CD4-positive, alpha-beta T cell treated with Interleukin-17A for 1 hour (primary cell): ENCODE measurements at regions not wholly inside any gene's neighbourhood (a gene's known extent, or its start where the extent isn't known, plus 50 kb on each side); places are given as distances from the start of the nearest gene placed in this dataset.
"Not testable (repeated sequence)": the region's sequence is repeated elsewhere in the genome, so short reads cannot be mapped to it uniquely, and the experiment has no call there.

Experiments
- DNase-seq: peaks from one replicate; pipeline ENCODE4 v3.0.0-alpha.2; 2020

GRCh38 chr2:238601433-238602222 lies 174.9 kb downstream of the ASB1 start:
- no peak for DNase-seq

DNA sequence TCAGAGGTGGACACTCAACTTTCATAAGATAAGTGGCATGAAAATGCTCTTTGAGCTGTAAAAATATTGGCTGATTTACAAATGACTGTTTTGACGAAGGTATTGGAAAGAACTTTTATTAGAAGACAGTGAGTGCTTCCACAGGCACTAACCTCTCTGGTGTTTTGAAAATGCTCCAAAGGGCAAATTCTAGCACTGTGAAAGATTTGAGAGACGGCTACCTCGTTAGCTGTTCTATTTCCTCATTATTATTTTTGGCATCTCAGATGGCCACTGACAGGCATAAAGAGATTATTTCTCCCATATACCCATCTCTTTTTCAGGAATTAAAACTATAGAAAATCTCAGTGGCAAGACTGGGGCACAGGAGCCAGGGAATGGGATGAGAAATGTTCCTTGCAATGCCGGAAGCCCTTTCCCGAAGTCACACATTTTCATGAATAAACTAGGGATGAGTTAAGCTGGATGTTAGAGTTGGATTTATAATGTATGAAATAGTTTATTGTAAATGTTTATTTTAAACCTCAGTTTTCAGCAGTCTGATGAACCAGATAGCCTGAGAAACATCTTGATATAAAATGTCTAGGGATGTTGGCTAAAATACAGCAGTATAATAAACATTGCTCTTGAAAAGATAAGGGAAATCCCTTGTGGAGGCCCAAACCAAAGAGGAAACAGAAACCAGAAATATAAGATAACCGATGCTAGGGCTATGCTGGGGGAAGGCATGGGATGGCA lies 175.7 kb downstream of the ASB1 start:
- DNase-seq, result no peak

DNA sequence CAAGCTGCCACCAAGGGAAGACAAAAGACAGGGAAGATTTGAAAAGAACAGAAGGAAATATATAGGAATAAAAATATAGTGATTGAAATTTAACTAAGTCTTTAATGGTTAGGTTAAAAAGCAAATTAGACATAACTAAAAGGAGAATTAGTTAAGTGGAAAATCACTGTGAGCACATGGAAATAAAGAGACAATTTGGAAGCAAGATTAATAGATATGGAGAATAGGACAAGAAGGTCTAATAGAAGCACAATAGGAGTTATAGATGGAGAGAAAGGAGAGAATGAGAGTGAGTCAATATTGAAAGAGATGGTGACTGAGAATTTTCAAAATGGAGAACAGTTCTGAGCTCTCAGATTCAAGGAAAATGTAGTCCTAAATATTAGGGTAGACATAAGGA lies 176.9 kb downstream of the ASB1 start:
- no peak for DNase-seq

- no peak for DNase-seq
Measured at GRCh38 chr2:238606311-238606710, 179.6 kb downstream of the ASB1 start.

GRCh38 chr2:238613610-238614009 lies 186.9 kb downstream of the ASB1 start:
- no peak for DNase-seq

DNA sequence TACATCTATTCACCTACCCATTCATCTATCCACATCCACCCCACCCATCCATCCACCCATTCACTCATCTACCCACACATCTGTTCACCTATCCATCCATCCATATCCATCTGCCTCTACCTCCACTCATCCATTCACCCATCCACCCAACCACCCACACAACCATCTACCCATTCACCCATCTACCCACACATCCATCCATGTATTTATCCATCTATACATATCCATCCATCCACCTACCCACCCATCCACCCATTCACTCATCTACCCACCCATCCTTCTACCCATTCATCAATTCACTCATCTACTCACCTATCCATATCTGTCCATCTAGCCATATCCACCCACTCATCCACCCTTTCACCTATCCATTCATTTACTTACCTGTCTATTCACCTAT lies 187.6 kb downstream of the ASB1 start:
- no peak for DNase-seq

DNA sequence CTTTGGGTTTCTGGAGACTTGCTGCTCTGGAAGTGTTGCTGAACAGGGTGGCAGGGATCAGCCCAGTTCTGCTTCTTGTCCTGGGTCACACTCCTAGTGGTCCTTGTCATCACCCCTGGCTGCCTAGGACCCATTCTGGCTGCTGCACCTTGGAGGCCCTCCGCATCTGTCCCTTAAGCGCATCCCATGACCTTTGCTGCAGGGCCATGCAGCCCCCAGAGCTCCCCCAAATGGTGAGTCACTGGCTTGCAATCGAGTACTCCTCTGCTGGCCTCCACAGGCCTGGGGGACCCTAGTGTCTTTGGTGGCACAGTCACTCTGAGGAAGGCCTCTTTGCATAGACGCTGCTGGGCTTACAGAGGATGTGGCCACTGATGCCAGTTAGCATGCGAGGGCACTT lies 188.5 kb downstream of the ASB1 start:
- no peak for DNase-seq

- no peak for DNase-seq
Measured at GRCh38 chr2:238616681-238617080, 190.0 kb downstream of the ASB1 start.

DNA sequence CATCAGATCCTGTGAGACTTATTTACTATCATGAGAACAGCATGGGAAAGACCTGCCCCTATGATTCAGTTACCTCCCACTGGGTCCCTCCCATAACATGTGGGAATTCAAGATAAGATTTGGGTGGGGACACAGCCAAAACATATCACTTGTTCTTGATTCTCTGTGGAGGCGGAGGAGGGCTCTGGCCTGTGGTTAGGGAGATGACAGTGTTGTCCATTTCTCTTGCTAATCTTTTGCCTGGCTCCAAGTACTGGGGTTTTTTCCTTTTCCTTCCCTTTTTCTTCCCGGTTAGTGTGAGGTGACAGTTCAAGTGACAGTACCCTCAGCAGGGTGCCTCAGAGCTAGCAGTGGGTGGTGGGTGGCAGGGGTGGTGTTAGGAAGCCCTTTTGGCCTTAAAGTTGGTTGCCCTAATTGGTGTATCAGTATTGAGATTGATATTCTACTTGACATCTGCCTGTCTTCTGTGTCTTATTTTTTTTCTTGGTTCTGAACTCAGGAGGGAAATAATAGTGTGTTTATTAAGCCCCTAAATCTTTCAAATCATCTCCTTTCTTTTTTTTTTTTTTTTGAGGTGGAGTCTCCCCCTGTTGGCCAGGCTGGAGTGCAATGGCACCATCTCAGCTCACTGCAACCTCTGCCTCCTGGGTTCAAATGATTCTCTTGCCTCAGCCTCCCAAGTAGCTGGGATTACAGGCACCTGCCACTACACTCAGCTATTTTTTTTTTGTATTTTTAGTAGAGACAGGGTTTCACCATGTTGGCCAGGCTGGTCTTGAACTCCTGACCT lies 192.0 kb downstream of the ASB1 start:
- DNase-seq, result not testable (repeated sequence)

DNA sequence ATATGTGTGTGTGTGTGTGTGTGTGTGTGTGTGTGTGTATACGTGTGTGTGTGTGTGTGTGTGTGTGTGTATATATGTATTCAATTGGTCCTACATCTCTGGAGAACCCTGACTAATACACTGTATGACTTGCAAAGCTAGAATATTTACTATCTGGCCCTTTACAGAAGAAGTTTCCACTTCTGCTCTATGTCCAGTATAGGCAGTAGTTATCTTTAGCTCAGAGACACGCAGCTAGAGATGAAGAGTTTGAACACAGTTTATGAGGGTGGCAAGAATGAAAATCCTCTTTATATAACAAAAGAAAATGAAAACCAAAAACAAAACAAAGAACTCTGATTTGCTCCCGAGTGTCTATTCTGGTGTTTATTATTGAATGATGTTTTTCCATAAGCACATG lies 201.2 kb downstream of the ASB1 start:
- DNase-seq, result no peak

DNA sequence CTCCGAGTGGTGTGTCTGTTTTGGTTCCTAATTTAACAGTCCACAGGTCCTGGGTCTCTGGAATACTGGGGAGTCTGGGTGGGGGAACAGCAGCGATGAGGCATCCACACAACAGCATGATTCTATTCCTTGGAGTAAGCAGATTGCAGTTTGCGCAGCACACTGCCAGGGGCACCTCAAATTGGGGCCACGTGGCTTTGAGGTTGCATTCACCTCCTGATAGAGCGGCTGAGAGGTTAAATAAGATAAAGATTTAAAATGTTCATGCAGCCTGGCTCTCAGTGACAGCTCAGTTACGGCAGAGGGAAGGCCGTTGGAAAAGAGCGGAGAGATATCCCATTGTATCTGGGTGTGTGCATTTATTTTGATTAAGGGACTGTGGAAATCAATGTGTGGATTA lies 202.3 kb downstream of the ASB1 start:
- no peak for DNase-seq

- DNase-seq, result no peak
Measured at GRCh38 chr2:238631491-238632180, 204.9 kb downstream of the ASB1 start.

GRCh38 chr2:238632181-238633060 lies 205.7 kb downstream of the ASB1 start:
- no peak for DNase-seq

DNA sequence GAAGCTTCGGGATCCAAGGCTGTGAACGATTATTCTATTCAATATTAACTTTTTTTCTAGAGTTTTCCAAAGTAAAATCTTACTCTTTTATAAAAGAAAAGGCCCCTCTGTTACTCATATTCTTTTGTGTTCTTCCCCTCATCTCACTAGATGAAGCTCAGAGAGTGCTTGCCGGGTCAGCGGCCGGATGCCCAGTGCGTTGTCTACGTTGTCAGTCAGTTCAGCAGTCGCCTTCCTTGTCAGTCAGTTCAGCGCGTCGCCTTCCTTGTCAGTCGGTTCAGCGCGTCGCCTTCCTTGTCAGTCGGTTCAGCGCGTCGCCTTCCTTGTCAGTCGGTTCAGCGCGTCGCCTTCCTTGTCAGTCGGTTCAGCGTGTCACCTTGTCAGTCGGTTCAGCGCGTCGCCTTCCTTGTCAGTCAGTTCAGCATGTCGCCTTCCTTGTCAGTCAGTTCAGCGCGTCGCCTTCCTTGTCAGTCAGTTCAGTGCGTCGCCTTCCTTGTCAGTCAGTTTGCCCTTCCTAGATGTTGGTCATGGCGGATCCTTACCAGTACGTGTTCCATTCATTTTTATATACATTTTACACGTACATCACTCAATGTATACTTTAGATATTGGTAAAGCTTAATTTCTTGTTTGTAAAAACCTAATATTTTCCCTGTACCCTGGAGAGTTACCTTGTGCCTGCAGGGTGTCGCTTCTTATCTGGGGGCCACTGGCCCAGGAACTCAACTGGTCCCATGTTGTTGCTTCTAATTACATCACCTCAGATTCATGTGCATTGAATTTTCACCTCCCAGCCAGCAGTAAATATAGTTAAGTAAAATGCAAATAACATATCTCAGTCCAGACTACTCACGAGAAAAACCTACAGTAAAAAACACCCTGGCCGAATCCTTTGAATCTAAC lies 206.9 kb downstream of the ASB1 start:
- DNase-seq, result no peak

DNA sequence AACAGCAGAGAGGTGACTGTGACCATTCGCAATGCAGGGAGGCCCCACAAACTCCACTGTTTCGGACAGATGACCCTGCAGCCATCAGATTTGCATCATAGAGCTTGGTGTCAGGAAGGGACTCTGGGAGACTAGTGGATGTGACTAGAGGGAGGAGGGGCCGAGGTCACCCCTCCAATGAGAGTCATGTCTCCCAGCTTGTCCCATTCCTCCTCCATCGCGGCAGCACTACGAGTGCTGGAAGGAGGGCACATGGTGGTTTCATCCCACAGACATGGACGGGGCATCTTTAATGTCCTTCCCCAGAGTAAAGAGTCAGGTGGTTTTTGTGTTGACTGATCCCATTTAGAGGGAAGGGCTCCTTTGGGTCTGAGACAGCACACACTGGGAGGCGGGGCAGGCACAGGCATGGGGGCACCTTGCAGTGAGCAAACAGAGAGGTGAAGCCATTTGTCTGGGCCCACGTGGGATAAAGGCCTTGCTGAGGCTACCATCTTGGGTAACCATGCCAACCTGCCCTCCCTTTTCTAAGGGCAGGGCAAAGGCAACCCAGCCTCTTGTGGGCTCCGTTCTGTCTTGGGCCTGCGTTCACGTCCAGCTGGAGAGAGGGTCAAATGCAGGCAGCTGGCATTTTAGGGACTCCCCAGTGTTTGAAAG lies 208.1 kb downstream of the ASB1 start:
- no peak for DNase-seq

GRCh38 chr2:238635647-238636051 lies 208.9 kb downstream of the ASB1 start:
- no peak for DNase-seq

DNA sequence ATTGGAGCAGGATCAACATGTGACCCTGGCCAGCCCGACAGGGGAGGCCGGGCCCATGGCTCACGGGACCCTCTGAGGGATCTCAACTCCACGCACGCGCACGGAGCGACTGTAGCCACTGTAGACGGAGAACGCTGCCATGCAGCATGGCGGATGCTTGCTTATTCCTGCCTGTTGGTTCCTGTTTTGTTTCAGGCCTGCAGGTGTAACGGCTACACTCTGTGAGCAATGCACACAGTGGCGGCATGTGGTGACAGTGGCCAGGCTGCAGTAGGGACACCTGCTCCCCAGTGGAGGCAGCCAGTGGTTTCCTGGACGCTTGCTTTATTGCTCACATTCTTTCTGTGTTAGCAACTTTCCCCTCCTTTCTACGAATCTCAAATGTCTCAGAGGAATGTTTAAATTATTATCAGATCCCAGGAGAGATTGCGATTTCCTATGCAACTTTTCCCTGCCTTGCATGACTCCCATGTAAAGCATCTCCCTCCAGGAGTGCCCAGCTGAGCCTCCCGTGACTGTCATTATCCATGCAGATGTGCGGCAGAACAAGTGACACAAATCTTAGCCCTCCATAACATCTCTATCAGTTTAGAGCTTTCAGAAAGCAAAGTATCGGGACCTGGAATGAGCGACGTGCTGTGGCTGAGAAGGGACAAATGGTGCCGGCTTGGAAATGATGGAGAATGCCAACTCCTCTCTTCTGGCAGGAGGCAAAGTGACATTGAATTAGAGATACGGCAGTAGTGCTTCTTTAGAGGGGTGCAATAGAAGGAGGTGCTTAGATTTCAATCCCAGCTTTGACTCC lies 209.7 kb downstream of the ASB1 start:
- no peak for DNase-seq

- no peak for DNase-seq
Measured at GRCh38 chr2:238638100-238638981, 209.5 kb upstream of the TWIST2 start.
